GM23248 (cell line): ENCODE measurements at regions not wholly inside any gene's neighbourhood (a gene's known extent, or its start where the extent isn't known, plus 50 kb on each side); places are given as distances from the start of the nearest gene placed in this dataset.

Source experiments
- EZH2 ChIP-seq: fragments of 200-600 bp; sonication (generic); IDR thresholded peaks from 2 replicates; pipeline ENCODE4 v1.6.1; 2018; ENCODE audit warnings: antibody characterized with exemption, mild to moderate bottlenecking; ENCODE audit not compliant: insufficient read depth, poor library complexity, severe bottlenecking
- EZH2phosphoT487 ChIP-seq: fragments of 200-600 bp; sonication (generic); IDR thresholded peaks from 2 replicates; pipeline ENCODE4 v1.6.1; 2018; ENCODE audit warnings: antibody characterized with exemption, moderate library complexity, mild to moderate bottlenecking, low read depth; ENCODE audit not compliant: insufficient read depth

GRCh38 chr18:27803957-27804356, 373.0 kb downstream of the CDH2 start:
- TF ChIP-seq EZH2phosphoT487 (no peak), EZH2 (no peak)
